ENCODE measurements at regions not wholly inside any gene's neighbourhood (a gene's known extent, or its start where the extent isn't known, plus 50 kb on each side); places are given as distances from the start of the nearest gene placed in this dataset.

DNA sequence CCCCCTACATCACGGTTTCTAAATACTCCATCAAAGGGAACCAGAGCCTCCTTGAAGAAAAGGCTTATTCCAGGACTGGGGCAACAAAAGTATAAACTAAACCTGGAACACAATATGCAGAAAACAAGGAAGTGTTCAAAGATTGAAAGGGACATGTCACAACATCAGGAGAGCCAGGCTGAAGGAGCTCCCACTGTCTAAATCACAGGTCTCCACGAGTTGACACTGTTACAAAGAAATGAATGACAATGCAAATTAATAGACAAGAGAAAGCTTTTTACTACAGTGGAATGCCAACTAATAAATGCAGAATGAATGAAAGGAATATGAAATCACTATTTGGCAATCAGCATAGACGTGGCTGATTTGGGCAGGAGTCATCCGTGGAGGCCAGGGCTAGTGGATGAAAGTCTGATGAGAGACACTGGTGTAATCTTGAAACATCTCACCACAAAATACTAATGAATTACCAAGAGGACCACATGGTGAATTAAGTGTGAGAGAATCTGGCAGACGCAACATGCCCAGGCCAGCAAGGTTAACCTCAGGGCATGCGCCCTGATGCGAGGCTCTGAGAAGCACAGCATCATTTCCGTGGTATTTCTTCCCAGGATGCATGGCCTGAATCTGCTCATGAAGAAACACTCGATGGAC is 123.8 kb upstream of the TJP1 start:
- Histone ChIP-seq H3K27me3 (ENCODE audit: control insufficient read depth, insufficient read depth, low read length) (no peaks in the 10 kb centered on the region), H3K4me1 (ENCODE audit: control insufficient read depth, low read depth, low read length) (no peaks in the 10 kb centered on the region), H3K4me3 (ENCODE audit: low read length) (no peak overlapping the region), H3K9me3 (ENCODE audit: control insufficient read depth, low read depth, low read length) (no peaks in the 10 kb centered on the region), H3K36me3 (ENCODE audit: control insufficient read depth, low read depth, low read length) (no peaks in the 10 kb centered on the region), H3K9ac (ENCODE audit: low read length) (no peak overlapping the region), H3K27ac (ENCODE audit: low read length) (no peak overlapping the region)

GRCh38 chr15:29944925-29945324 is 122.7 kb upstream of the TJP1 start:
- H3K9ac ChIP-seq (ENCODE audit: low read length): no peak overlapping the region
- H3K4me3 ChIP-seq (ENCODE audit: low read length): no peak overlapping the region
- no peaks in the 10 kb centered on the region for H3K4me1 ChIP-seq (ENCODE audit: control insufficient read depth, low read depth, low read length)
- no peaks in the 10 kb centered on the region for H3K36me3 ChIP-seq (ENCODE audit: control insufficient read depth, low read depth, low read length)
- no peaks in the 10 kb centered on the region for H3K9me3 ChIP-seq (ENCODE audit: control insufficient read depth, low read depth, low read length)
- no peak overlapping the region for H3K27ac ChIP-seq (ENCODE audit: low read length)
- no peaks in the 10 kb centered on the region for H3K27me3 ChIP-seq (ENCODE audit: control insufficient read depth, insufficient read depth, low read length)

DNA sequence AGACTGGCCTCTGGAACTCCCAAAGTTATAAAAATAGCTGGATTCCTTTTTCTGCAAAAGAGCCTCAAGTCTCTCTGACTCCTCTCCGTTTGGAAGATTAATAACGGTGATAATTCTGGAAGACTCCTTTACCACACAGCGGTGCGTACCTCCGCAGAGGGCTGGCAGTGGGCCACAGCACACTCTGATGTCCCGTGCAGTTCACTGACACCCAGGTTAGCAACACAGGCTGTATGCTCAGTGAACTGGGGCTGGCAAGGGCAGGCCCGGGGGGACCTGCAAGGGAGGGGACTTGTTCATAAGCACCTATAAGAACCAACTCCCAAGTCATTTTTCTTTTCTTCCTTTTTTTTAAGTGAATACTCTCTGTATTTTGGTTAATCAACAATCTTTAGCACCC is 120.3 kb upstream of the TJP1 start:
- H3K27me3 ChIP-seq (ENCODE audit: control insufficient read depth, insufficient read depth, low read length): no peaks in the 10 kb centered on the region
- no peak overlapping the region for H3K27ac ChIP-seq (ENCODE audit: low read length)
- no peaks in the 10 kb centered on the region for H3K36me3 ChIP-seq (ENCODE audit: control insufficient read depth, low read depth, low read length)
- H3K4me1 ChIP-seq (ENCODE audit: control insufficient read depth, low read depth, low read length): no peaks in the 10 kb centered on the region
- H3K9ac ChIP-seq (ENCODE audit: low read length): no peak overlapping the region
- no peak overlapping the region for H3K4me3 ChIP-seq (ENCODE audit: low read length)
- H3K9me3 ChIP-seq (ENCODE audit: control insufficient read depth, low read depth, low read length): no peaks in the 10 kb centered on the region

GRCh38 chr15:29942143-29942542 is 119.9 kb upstream of the TJP1 start:
- H3K9me3 ChIP-seq (ENCODE audit: control insufficient read depth, low read depth, low read length): no peaks in the 10 kb centered on the region
- no peak overlapping the region for H3K9ac ChIP-seq (ENCODE audit: low read length)
- H3K4me3 ChIP-seq (ENCODE audit: low read length): no peak overlapping the region
- no peaks in the 10 kb centered on the region for H3K36me3 ChIP-seq (ENCODE audit: control insufficient read depth, low read depth, low read length)
- H3K27ac ChIP-seq (ENCODE audit: low read length): no peak overlapping the region
- H3K4me1 ChIP-seq (ENCODE audit: control insufficient read depth, low read depth, low read length): no peaks in the 10 kb centered on the region
- no peaks in the 10 kb centered on the region for H3K27me3 ChIP-seq (ENCODE audit: control insufficient read depth, insufficient read depth, low read length)

GRCh38 chr15:29939404-29939803 is 117.1 kb upstream of the TJP1 start:
- Histone ChIP-seq H3K4me3 (ENCODE audit: low read length) (no peak overlapping the region), H3K27ac (ENCODE audit: low read length) (no peak overlapping the region), H3K36me3 (ENCODE audit: control insufficient read depth, low read depth, low read length) (no peaks in the 10 kb centered on the region), H3K9me3 (ENCODE audit: control insufficient read depth, low read depth, low read length) (no peaks in the 10 kb centered on the region), H3K4me1 (ENCODE audit: control insufficient read depth, low read depth, low read length) (no peaks in the 10 kb centered on the region), H3K9ac (ENCODE audit: low read length) (no peak overlapping the region), H3K27me3 (ENCODE audit: control insufficient read depth, insufficient read depth, low read length) (no peaks in the 10 kb centered on the region)

DNA sequence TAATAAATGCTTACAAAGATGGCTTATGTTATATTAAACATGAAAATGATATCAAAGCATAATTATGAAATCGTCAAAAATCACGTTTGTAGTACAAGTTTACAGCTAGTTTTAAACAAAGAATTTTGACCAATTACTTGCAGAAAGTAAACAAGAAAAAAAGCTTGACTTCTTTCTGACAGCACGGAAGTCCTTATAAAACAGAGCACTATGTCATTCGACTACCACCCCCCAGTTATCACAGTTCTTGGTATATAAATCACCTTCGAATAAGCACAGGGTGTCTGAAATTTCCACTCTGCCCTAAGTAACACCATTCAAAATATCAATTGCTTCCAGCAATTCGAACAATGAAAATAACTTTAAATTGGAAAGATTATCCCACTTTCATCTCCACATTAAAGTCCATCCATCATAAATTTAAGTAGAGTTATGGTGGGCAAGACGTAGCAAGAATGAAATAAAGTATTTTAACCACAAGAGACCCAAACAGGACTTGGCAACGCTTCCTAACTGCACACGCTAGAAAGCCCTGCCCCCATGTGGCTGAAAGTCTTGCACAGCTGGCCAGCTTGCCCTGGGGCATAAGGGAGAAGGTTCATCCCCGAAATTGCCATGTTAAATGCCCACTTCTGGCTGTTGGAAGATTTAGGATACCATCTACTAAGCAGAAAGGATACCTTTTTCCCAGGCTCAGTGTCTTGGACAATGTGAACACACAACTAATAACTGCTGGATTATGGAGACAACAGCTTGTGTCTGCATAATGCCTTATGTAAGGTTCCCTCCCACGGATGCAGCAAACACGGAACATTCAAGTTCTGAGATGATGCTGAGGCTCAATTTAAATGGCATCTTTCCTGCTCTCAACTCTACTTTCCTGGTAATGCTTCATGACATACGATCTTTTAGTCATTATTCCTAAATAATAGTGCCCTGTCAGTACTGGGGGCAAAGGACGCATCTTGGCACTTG is 116.4 kb upstream of the TJP1 start:
- H3K9ac ChIP-seq (ENCODE audit: low read length): no peak overlapping the region
- no peaks in the 10 kb centered on the region for H3K36me3 ChIP-seq (ENCODE audit: control insufficient read depth, low read depth, low read length)
- H3K4me1 ChIP-seq (ENCODE audit: control insufficient read depth, low read depth, low read length): no peaks in the 10 kb centered on the region
- no peaks in the 10 kb centered on the region for H3K27me3 ChIP-seq (ENCODE audit: control insufficient read depth, insufficient read depth, low read length)
- no peaks in the 10 kb centered on the region for H3K9me3 ChIP-seq (ENCODE audit: control insufficient read depth, low read depth, low read length)
- no peak overlapping the region for H3K27ac ChIP-seq (ENCODE audit: low read length)
- H3K4me3 ChIP-seq (ENCODE audit: low read length): no peak overlapping the region

DNA sequence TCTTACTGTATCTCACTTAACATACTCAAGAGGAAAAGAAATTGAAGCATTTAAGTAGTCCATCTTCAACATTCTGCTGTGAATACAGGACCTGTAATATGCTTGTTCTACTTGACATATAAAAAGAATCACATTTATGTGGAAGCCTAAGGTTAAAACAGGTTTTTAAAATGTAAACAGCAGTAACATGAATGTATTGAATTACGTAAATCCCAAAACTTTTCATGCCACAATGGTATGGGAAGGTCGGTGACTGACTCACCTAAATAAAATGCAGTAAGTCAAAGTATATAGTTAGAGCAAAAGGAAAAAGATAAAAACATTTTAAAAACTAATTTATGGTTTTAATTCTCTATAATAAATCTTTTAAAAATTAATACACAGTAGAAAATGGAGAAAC is 115.7 kb upstream of the TJP1 start:
- Histone ChIP-seq H3K27me3 (ENCODE audit: control insufficient read depth, insufficient read depth, low read length) (no peaks in the 10 kb centered on the region), H3K4me3 (ENCODE audit: low read length) (no peak overlapping the region), H3K9ac (ENCODE audit: low read length) (no peak overlapping the region), H3K36me3 (ENCODE audit: control insufficient read depth, low read depth, low read length) (no peaks in the 10 kb centered on the region), H3K9me3 (ENCODE audit: control insufficient read depth, low read depth, low read length) (no peaks in the 10 kb centered on the region), H3K27ac (ENCODE audit: low read length) (no peak overlapping the region), H3K4me1 (ENCODE audit: control insufficient read depth, low read depth, low read length) (no peaks in the 10 kb centered on the region)

DNA sequence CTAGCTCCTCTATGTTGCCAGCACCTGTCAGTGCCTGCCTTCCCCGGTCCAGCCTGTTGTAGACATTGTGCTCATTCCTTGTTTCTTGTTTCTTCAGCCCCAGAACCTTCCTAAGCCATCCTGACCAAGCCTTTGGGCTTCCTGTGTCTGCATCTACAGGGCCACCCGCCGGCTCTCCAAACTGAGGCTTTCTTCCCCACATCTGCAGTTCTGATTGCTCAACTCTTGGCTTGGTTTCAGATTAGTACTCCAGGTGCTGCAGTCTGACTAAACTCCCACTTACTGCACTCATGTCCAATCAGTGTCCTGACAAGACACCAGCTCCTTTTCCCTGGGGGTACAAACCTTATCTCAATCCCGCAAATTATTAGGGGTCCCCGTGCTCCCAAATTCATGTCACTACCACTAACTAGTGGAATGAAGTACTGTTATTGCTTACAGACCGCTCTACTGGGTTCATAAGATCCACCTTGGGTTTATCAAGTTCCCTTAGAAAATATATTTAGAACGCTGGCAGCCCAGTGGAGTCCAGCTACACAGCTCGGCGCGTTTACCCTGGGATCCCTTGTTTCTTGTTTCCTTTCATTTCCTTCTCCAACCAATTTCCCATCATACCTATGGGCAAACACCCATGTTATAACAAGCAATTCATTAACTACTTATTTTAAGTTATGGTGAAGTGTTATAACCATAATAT is 114.2 kb upstream of the TJP1 start:
- Histone ChIP-seq H3K27me3 (ENCODE audit: control insufficient read depth, insufficient read depth, low read length) (no peaks in the 10 kb centered on the region), H3K4me3 (ENCODE audit: low read length) (no peak overlapping the region), H3K27ac (ENCODE audit: low read length) (no peak overlapping the region), H3K9ac (ENCODE audit: low read length) (no peak overlapping the region), H3K4me1 (ENCODE audit: control insufficient read depth, low read depth, low read length) (no peaks in the 10 kb centered on the region), H3K9me3 (ENCODE audit: control insufficient read depth, low read depth, low read length) (no peaks in the 10 kb centered on the region), H3K36me3 (ENCODE audit: control insufficient read depth, low read depth, low read length) (no peaks in the 10 kb centered on the region)

DNA sequence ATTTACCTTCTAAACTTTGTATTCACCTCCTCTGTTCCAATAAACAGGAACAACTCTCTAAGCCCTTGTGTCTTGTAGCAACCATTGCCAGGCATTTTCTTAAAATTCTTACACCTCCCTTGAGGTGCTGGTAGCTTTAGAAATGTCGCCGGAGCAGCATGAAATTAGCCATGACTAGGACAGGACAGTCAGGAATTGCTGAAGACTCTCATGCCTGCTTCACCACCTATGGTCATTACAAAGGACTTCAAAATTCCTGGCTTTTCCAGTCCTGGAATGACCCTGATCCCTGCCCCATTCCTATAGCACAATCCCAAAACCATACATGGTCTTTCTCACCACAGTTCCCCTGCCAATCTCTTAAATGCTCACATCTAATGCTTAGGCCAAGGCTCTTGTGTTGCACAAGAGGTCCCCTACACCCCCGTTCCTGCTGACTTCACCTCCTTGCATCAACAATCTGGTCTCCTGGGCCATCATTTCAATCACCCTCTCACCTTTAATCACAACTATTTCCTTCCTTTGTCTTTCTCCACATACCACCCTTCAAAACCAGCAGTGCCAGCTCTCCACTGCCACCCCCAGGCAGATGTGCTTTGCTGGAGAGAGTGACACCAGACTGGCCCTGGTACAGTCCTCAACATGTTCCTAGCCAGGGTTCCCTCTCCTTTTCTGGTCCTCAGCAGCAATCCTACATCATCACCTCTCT is 113.2 kb upstream of the TJP1 start:
- H3K9ac ChIP-seq (ENCODE audit: low read length): no peak overlapping the region
- no peaks in the 10 kb centered on the region for H3K36me3 ChIP-seq (ENCODE audit: control insufficient read depth, low read depth, low read length)
- H3K9me3 ChIP-seq (ENCODE audit: control insufficient read depth, low read depth, low read length): no peaks in the 10 kb centered on the region
- no peak overlapping the region for H3K27ac ChIP-seq (ENCODE audit: low read length)
- H3K4me1 ChIP-seq (ENCODE audit: control insufficient read depth, low read depth, low read length): no peaks in the 10 kb centered on the region
- H3K27me3 ChIP-seq (ENCODE audit: control insufficient read depth, insufficient read depth, low read length): no peaks in the 10 kb centered on the region
- H3K4me3 ChIP-seq (ENCODE audit: low read length): no peak overlapping the region

DNA sequence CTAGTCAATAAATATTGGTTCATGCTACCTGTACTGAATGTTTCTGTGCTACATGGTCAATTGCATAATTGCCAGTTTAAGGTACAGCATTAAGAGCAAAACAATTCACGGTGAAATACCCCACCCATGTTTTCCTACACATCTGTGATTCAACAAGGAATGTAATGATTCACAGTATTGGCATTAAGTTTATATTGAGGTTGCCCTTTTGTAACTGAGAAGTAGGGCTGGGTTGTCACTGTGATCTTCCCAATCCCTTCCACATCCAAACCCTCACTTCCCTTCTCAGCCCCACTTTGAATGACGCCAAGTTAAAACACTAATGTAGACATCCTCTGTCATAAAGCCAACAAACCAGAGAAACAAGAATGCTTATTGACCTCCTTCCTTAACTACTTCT is 112.0 kb upstream of the TJP1 start:
- H3K27ac ChIP-seq (ENCODE audit: low read length): no peak overlapping the region
- no peak overlapping the region for H3K4me3 ChIP-seq (ENCODE audit: low read length)

More for the DNA sequence above, 112.0 kb upstream of the TJP1 start:
- Histone ChIP-seq H3K4me1 (ENCODE audit: control insufficient read depth, low read depth, low read length) (no peaks in the 10 kb centered on the region), H3K36me3 (ENCODE audit: control insufficient read depth, low read depth, low read length) (no peaks in the 10 kb centered on the region), H3K9ac (ENCODE audit: low read length) (no peak overlapping the region), H3K27me3 (ENCODE audit: control insufficient read depth, insufficient read depth, low read length) (no peaks in the 10 kb centered on the region), H3K9me3 (ENCODE audit: control insufficient read depth, low read depth, low read length) (no peaks in the 10 kb centered on the region)
